ENCODE measurements at regions not wholly inside any gene's neighbourhood (a gene's known extent, or its start where the extent isn't known, plus 50 kb on each side); places are given as distances from the start of the nearest gene placed in this dataset.

- no peak for ATAC-seq
- Mint-ChIP-seq H3K27ac (no peak overlapping the region), H3K27me3 (ENCODE audit: low read depth) (peaks cover 11% of the 10 kb centered on the region), H3K4me3 (no peak overlapping the region), H3K36me3 (peaks cover 68% of the 10 kb centered on the region), H3K9me3 (peaks cover 96% of the 10 kb centered on the region), H3K4me1 (no peaks in the 10 kb centered on the region)
- TF ChIP-seq STAT6 (CRISPR knock-in tag; conservative IDR thresholded peaks at IDR 0.05; ENCODE audit: low read depth) = no peak
- no peak for TF ChIP-seq ESRRA (CRISPR knock-in tag; IDR thresholded peaks at IDR 0.05; ENCODE audit: borderline replicate concordance)
- no peak for TF ChIP-seq NR2C2 (CRISPR knock-in tag; IDR thresholded peaks at IDR 0.05)
- CTCF ChIA-PET = no interaction called here
- POLR2A ChIA-PET = no interaction called here
- no peak for DNase-seq (ENCODE audit: low spot score)
These were observed 185.2 kb downstream of the SOX11 start for GRCh38 chr2:5877360-5877759.

DNA sequence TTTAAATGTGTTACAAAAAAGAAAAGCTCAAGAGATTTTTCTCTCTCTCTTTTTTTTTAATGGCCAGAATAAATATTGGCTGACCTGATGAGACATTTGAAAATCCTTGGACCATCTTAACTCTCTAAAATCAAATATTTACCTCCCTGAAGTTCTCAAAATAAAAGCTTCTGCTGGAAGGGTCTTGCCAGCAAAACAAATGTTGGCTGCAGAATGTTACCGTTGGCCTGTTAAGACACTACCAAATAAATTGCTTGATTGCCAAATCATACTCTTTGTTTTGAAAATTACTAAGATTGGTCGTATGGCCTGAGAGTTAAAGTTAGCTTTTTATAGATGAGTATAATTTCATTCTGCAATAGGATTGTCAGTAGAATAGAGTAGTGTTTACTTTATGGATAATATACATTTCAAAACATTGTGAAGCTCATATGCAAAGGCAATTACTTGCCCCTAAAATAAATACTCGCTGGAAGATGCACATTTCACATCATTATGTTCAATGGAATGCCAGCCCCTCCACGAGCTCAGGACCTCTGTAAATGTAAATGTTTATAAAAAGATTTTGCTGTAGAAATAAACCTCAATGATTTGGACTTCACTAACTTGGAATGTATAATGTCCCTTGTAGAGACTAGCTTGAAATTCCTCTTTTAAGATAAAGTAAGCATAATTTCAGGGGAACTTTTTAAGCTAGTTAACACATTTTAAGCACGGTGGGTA is 193.4 kb downstream of the SOX11 start:
- H3K4me3 Mint-ChIP-seq = no peak overlapping the region

More for the DNA sequence above, 193.4 kb downstream of the SOX11 start:
- ChIA-PET POLR2A (no interaction called here), CTCF (no interaction called here)
- H3K36me3 Mint-ChIP-seq = peaks cover 63% of the 10 kb centered on the region
- TF ChIP-seq, protein P1, sequence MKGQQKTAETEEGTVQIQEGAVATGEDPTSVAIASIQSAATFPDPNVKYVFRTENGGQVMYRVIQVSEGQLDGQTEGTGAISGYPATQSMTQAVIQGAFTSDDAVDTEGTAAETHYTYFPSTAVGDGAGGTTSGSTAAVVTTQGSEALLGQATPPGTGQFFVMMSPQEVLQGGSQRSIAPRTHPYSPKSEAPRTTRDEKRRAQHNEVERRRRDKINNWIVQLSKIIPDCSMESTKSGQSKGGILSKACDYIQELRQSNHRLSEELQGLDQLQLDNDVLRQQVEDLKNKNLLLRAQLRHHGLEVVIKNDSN (CRISPR knock-in tag; IDR thresholded peaks at IDR 0.05) = no peak
- TF ChIP-seq ZNF425 (CRISPR knock-in tag; conservative IDR thresholded peaks at IDR 0.05) (no peak), ZNF671 (CRISPR knock-in tag; IDR thresholded peaks at IDR 0.05) (no peak), STAT6 (CRISPR knock-in tag; conservative IDR thresholded peaks at IDR 0.05; ENCODE audit: low read depth) (no peak), GRHL2 (CRISPR knock-in tag; IDR thresholded peaks at IDR 0.05; ENCODE audit: insufficient replicate concordance, severe bottlenecking) (no peak), ZNF512 (CRISPR knock-in tag; IDR thresholded peaks at IDR 0.05; ENCODE audit: borderline replicate concordance) (no peak), ZNF232 (CRISPR knock-in tag; IDR thresholded peaks at IDR 0.05) (no peak), HMGXB4 (CRISPR knock-in tag; IDR thresholded peaks at IDR 0.05) (no peak), ERG (CRISPR knock-in tag; IDR thresholded peaks at IDR 0.05) (no peak)
- TF ChIP-seq, protein P2, sequence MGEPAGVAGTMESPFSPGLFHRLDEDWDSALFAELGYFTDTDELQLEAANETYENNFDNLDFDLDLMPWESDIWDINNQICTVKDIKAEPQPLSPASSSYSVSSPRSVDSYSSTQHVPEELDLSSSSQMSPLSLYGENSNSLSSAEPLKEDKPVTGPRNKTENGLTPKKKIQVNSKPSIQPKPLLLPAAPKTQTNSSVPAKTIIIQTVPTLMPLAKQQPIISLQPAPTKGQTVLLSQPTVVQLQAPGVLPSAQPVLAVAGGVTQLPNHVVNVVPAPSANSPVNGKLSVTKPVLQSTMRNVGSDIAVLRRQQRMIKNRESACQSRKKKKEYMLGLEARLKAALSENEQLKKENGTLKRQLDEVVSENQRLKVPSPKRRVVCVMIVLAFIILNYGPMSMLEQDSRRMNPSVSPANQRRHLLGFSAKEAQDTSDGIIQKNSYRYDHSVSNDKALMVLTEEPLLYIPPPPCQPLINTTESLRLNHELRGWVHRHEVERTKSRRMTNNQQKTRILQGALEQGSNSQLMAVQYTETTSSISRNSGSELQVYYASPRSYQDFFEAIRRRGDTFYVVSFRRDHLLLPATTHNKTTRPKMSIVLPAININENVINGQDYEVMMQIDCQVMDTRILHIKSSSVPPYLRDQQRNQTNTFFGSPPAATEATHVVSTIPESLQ (CRISPR knock-in tag; IDR thresholded peaks at IDR 0.05) = no peak
- TF ChIP-seq, protein P3, sequence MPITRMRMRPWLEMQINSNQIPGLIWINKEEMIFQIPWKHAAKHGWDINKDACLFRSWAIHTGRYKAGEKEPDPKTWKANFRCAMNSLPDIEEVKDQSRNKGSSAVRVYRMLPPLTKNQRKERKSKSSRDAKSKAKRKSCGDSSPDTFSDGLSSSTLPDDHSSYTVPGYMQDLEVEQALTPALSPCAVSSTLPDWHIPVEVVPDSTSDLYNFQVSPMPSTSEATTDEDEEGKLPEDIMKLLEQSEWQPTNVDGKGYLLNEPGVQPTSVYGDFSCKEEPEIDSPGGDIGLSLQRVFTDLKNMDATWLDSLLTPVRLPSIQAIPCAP (CRISPR knock-in tag; IDR thresholded peaks at IDR 0.05) = no peak
- TF ChIP-seq, protein P4, sequence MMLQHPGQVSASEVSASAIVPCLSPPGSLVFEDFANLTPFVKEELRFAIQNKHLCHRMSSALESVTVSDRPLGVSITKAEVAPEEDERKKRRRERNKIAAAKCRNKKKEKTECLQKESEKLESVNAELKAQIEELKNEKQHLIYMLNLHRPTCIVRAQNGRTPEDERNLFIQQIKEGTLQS (CRISPR knock-in tag; conservative IDR thresholded peaks at IDR 0.05) = no peak
- H3K9me3 Mint-ChIP-seq = peaks cover 66% of the 10 kb centered on the region
- ATAC-seq = no peak
- no peak for DNase-seq (ENCODE audit: low spot score)
- H3K4me1 Mint-ChIP-seq = no peaks in the 10 kb centered on the region
- H3K27ac Mint-ChIP-seq = no peak overlapping the region
- peaks cover 8% of the 10 kb centered on the region for H3K27me3 Mint-ChIP-seq (ENCODE audit: low read depth)

Measured in WTC11 (cell line).